Activated CD8-positive, alpha-beta memory T cell treated with anti-CD3 and anti-CD28 coated beads, Interleukin-2, amount 50 U/mL, for 1 hour (primary cell): ENCODE measurements at regions not wholly inside any gene's neighbourhood (a gene's known extent, or its start where the extent isn't known, plus 50 kb on each side); places are given as distances from the start of the nearest gene placed in this dataset.

ENCODE experiments used
- DNase-seq: peaks from one replicate; pipeline ENCODE4 v3.0.0-alpha.2; 2020; ENCODE audit errors: extremely low read depth

DNA sequence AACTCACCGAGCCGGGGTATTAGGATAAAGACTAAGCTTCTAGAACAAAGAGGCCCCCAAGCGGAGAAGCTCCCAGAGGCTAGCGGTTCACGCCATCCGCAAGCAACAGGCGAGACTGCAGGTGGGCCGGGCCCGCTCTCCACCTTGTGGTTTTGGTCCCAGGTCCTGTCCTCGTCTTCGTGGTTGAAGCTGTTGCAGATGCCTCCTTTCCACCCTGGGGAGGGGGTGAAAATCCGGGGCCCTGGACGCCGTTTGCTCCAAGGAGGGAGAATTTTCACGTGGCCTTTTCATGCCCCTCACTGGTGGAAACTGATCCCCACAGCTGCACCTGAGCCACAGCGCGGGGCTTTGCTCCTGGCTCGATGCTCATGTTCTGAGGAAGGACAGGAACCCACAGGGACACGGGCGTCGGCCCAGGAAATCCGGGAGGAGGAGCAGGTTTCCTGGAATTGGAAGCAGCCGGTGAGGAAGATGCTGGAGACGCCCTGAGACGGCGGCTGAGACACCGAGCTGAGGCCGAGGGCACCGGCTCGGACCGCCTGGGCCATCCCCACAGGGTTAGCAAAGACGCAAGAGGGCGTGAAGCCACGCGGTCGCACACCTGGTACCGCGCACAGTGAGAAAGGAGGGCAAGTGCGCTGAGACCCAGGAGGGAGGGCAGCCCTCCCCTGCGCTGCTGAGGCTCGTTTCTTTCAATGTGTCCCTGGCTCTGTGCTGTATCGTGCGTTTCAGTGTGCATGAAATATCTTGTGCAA lies 54.7 kb upstream of the SALL3 start:
- DNase-seq: no peak

- no peak for DNase-seq
Observed at GRCh38 chr18:78925557-78926242, 53.9 kb upstream of the SALL3 start.

GRCh38 chr18:78926243-78926615 lies 53.4 kb upstream of the SALL3 start:
- DNase-seq: no peak

DNA sequence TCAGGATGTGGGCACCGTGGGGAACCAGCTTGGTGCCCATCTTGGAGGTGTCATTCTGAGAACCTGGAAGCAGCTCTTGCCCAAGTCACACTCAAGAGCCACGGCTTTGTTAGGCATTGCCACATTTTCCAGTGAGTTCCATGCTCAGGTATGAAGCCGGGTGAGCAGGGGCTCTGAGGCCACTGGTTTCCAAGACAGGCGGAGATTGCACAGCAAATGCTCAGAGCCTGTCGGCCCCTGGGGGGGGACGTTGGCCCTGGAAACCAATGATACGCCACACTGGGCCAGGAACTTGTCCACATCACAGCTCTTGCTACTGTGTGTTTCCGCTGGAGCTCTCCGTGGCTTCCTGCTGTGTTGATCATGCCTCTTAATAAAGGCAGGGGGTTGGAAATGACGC lies 52.5 kb upstream of the SALL3 start:
- DNase-seq: no peak

- DNase-seq: no peak
Observed at GRCh38 chr18:78927616-78928015, 52.0 kb upstream of the SALL3 start.

DNA sequence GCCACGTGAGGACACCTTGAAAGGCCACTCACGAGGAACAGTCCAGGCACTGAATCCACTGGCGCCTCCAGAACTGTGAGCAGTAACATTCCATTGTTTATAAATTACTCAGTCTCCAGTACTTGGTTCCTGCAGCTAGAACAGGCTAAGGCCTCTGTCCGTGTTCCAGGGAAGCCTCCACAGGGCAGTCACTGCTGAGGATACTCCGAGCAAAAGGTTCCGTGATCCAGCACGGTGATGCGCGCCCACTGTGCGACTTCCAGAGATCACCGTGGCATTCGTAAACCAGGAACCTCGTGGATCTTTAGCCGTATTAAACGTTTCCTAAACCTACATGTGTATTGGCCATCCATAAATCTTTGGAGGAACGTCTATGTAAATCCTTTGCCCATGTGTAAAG lies 51.5 kb upstream of the SALL3 start:
- DNase-seq: no peak

DNA sequence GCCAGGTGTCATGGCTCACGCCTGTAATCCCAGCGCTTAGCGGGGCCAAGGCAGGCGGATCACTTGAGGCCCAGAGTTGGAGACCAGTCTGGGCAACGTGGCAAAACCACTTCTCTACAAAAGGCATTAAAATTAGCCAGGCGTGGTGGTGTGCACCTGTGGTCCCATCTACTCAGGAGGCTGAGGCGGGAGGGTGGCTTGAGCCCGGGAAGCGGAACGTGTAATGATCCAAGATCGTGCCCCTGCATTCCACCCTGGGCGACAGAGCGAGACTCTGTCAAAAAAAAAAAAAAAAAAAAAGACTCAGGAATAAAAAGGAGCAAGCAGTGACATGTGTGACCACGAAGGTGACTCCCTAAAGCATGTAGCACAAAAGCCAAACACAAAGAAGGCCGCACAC lies 50.1 kb upstream of the SALL3 start:
- DNase-seq: no peak
